ENCODE measurements at regions not wholly inside any gene's neighbourhood (a gene's known extent, or its start where the extent isn't known, plus 50 kb on each side); places are given as distances from the start of the nearest gene placed in this dataset.
"Not testable (repeated sequence)": the region's sequence is repeated elsewhere in the genome, so short reads cannot be mapped to it uniquely, and the experiment has no call there.

GRCh38 chr6:76834399-76834798 lies 628.9 kb downstream of the HTR1B start:
- no peak for TF ChIP-seq CTCF (IDR thresholded peaks at IDR 0.05; ENCODE audit: poor library complexity)
- TF ChIP-seq EZH2phosphoT487 (IDR thresholded peaks at IDR 0.05; ENCODE audit: low read depth, severe bottlenecking, unreplicated experiment) = no peak
- TF ChIP-seq EZH2 (IDR thresholded peaks at IDR 0.05; ENCODE audit: borderline replicate concordance) = no peak
- no peaks in the 10 kb centered on the region for H3K36me3 ChIP-seq (replicated peaks; ENCODE audit: insufficient read depth, low read depth)
- no peak overlapping the region for H2AFZ ChIP-seq
- H3K27ac ChIP-seq = no peak overlapping the region
- no peak overlapping the region for H3K4me2 ChIP-seq
- no peaks in the 10 kb centered on the region for H3K9me2 ChIP-seq (replicated peaks; ENCODE audit: insufficient read depth)
- no peaks in the 10 kb centered on the region for H3K79me2 ChIP-seq
- H3K27me3 ChIP-seq = no peaks in the 10 kb centered on the region
- H3K4me1 ChIP-seq (ENCODE audit: insufficient read depth) = no peaks in the 10 kb centered on the region
- DNase-seq (ENCODE audit: low spot score) = no peak
- H3K4me3 ChIP-seq = no peak overlapping the region
- H4K20me1 ChIP-seq (ENCODE audit: insufficient read depth, poor library complexity, severe bottlenecking) = no peaks in the 10 kb centered on the region
- no peaks in the 10 kb centered on the region for H3K9me3 ChIP-seq (ENCODE audit: low read depth)

- TF ChIP-seq EZH2phosphoT487 (IDR thresholded peaks at IDR 0.05; ENCODE audit: low read depth, severe bottlenecking, unreplicated experiment) = no peak
- TF ChIP-seq CTCF (IDR thresholded peaks at IDR 0.05; ENCODE audit: poor library complexity) = no peak
- TF ChIP-seq EZH2 (IDR thresholded peaks at IDR 0.05; ENCODE audit: borderline replicate concordance) = no peak
- H3K9me2 ChIP-seq (replicated peaks; ENCODE audit: insufficient read depth) = no peaks in the 10 kb centered on the region
- H3K79me2 ChIP-seq = no peaks in the 10 kb centered on the region
- no peaks in the 10 kb centered on the region for H3K4me1 ChIP-seq (ENCODE audit: insufficient read depth)
- no peaks in the 10 kb centered on the region for H3K27me3 ChIP-seq
- no peak for DNase-seq (ENCODE audit: low spot score)
- H3K4me3 ChIP-seq = no peak overlapping the region
- peaks cover 4% of the 10 kb centered on the region for H3K9me3 ChIP-seq (ENCODE audit: low read depth)
- WGBS (ENCODE audit: low lambda C conversion rate, missing lambda C conversion rate) = 59% methylated on average over 3 of the region's 3 CpGs
- no peaks in the 10 kb centered on the region for H4K20me1 ChIP-seq (ENCODE audit: insufficient read depth, poor library complexity, severe bottlenecking)
- no peak overlapping the region for H3K27ac ChIP-seq
- no peak overlapping the region for H3K4me2 ChIP-seq
- no peak overlapping the region for H2AFZ ChIP-seq
- H3K36me3 ChIP-seq (replicated peaks; ENCODE audit: insufficient read depth, low read depth) = no peaks in the 10 kb centered on the region
Observed at GRCh38 chr6:76831299-76831698, 632.0 kb downstream of the HTR1B start.

GRCh38 chr6:76823578-76823977 lies 639.7 kb downstream of the HTR1B start:
- not testable (repeated sequence) for H3K4me2 ChIP-seq; H4K20me1 ChIP-seq (ENCODE audit: insufficient read depth, poor library complexity, severe bottlenecking); H2AFZ ChIP-seq; H3K36me3 ChIP-seq (replicated peaks; ENCODE audit: insufficient read depth, low read depth); DNase-seq (ENCODE audit: low spot score); H3K27me3 ChIP-seq; H3K9me2 ChIP-seq (replicated peaks; ENCODE audit: insufficient read depth); H3K79me2 ChIP-seq; H3K4me3 ChIP-seq; H3K9me3 ChIP-seq (ENCODE audit: low read depth); H3K4me1 ChIP-seq (ENCODE audit: insufficient read depth); H3K27ac ChIP-seq
- 85% methylated on average over 6 of the region's 6 CpGs for WGBS (ENCODE audit: low lambda C conversion rate, missing lambda C conversion rate)

GRCh38 chr6:76818451-76818850 lies 644.8 kb downstream of the HTR1B start:
- H3K4me1 ChIP-seq (ENCODE audit: insufficient read depth) = no peaks in the 10 kb centered on the region
- no peaks in the 10 kb centered on the region for H3K9me2 ChIP-seq (replicated peaks; ENCODE audit: insufficient read depth)
- WGBS (ENCODE audit: low lambda C conversion rate, missing lambda C conversion rate) = 88% methylated on average over 4 of the region's 4 CpGs
- no peak overlapping the region for H3K4me2 ChIP-seq
- no peak overlapping the region for H3K27ac ChIP-seq
- H3K79me2 ChIP-seq = no peaks in the 10 kb centered on the region
- no peak for TF ChIP-seq CTCF (IDR thresholded peaks at IDR 0.05; ENCODE audit: poor library complexity)
- TF ChIP-seq EZH2phosphoT487 (IDR thresholded peaks at IDR 0.05; ENCODE audit: low read depth, severe bottlenecking, unreplicated experiment) = no peak
- TF ChIP-seq EZH2 (IDR thresholded peaks at IDR 0.05; ENCODE audit: borderline replicate concordance) = no peak
- no peak overlapping the region for H2AFZ ChIP-seq
- no peak overlapping the region for H3K4me3 ChIP-seq
- no peaks in the 10 kb centered on the region for H3K9me3 ChIP-seq (ENCODE audit: low read depth)
- DNase-seq (ENCODE audit: low spot score) = no peak
- H3K36me3 ChIP-seq (replicated peaks; ENCODE audit: insufficient read depth, low read depth) = no peaks in the 10 kb centered on the region
- H4K20me1 ChIP-seq (ENCODE audit: insufficient read depth, poor library complexity, severe bottlenecking) = no peaks in the 10 kb centered on the region
- no peaks in the 10 kb centered on the region for H3K27me3 ChIP-seq

Measured in hepatocyte (in vitro differentiated cells).